MM.1S (cell line): ENCODE measurements at regions not wholly inside any gene's neighbourhood (a gene's known extent, or its start where the extent isn't known, plus 50 kb on each side); places are given as distances from the start of the nearest gene placed in this dataset.

Experiments used
- DNase-seq: peaks from one replicate; pipeline ENCODE4 v3.0.0-alpha.2; 2015
- H2AFZ ChIP-seq: fragments of 300-600 bp; sonication (generic); 2 replicates; pipeline ENCODE4 v1.6.0; 2016; ENCODE audit warnings: antibody characterized with exemption, low read length
- H3F3A ChIP-seq: fragments of 300-600 bp; sonication (generic); 2 replicates; pipeline ENCODE4 v1.6.1; 2016; ENCODE audit warnings: mild to moderate bottlenecking, antibody characterized with exemption, low read length, moderate library complexity, mixed read lengths; ENCODE audit not compliant: insufficient read depth
- H3K27ac ChIP-seq: fragments of 300-600 bp; sonication (generic); 2 replicates; pipeline ENCODE4 v1.5.1; 2016; ENCODE audit warnings: mild to moderate bottlenecking, low read length
- H3K27me3 ChIP-seq: fragments of 300-600 bp; sonication (generic); replicated peaks from 2 replicates; pipeline ENCODE4 v1.6.0; 2016; ENCODE audit warnings: low read length; ENCODE audit not compliant: insufficient read depth
- H3K36me3 ChIP-seq: fragments of 300-600 bp; sonication (generic); replicated peaks from 2 replicates; pipeline ENCODE4 v1.6.1; 2016; ENCODE audit warnings: mild to moderate bottlenecking, low read length, mixed read lengths; ENCODE audit not compliant: insufficient read depth
- H3K4me1 ChIP-seq: fragments of 300-600 bp; sonication (generic); 2 replicates; pipeline ENCODE4 v1.6.1; 2016; ENCODE audit warnings: low read length, mixed read lengths
- H3K4me2 ChIP-seq: fragments of 300-600 bp; sonication (generic); 2 replicates; pipeline ENCODE4 v1.6.0; 2016; ENCODE audit warnings: low read depth, low read length
- H3K4me3 ChIP-seq: fragments of 300-600 bp; sonication (generic); 2 replicates; pipeline ENCODE4 v1.5.1; 2016; ENCODE audit warnings: low read length, mixed read lengths
- H3K79me2 ChIP-seq: fragments of 300-600 bp; sonication (generic); 2 replicates; pipeline ENCODE4 v1.6.1; 2016; ENCODE audit warnings: mixed run types, low read length, mixed read lengths
- H3K9ac ChIP-seq: fragments of 300-600 bp; sonication (generic); 2 replicates; pipeline ENCODE4 v1.6.1; 2016; ENCODE audit warnings: low read length, mixed read lengths
- H3K9me2 ChIP-seq: fragments of 300-600 bp; sonication (generic); replicated peaks from 2 replicates; pipeline ENCODE4 v1.6.1; 2016; ENCODE audit warnings: mild to moderate bottlenecking, low read length, mixed read lengths; ENCODE audit not compliant: insufficient read depth
- H3K9me3 ChIP-seq: fragments of 300-600 bp; sonication (generic); replicated peaks from 2 replicates; pipeline ENCODE4 v1.6.1; 2016; ENCODE audit warnings: mild to moderate bottlenecking, low read length, mixed read lengths; ENCODE audit not compliant: insufficient read depth
- H4K20me1 ChIP-seq: fragments of 300-600 bp; sonication (generic); 2 replicates; pipeline ENCODE4 v1.6.1; 2016; ENCODE audit warnings: mild to moderate bottlenecking, low read length, moderate library complexity, mixed read lengths; ENCODE audit not compliant: insufficient read depth
- CTCF ChIP-seq: fragments of 300-600 bp; sonication (generic); IDR thresholded peaks from 2 replicates; pipeline ENCODE4 v1.5.1; 2016; ENCODE audit warnings: antibody characterized with exemption, low read length, mixed read lengths
- EZH2 ChIP-seq: fragments of 300-600 bp; sonication (generic); optimal IDR thresholded peaks from 2 replicates; pipeline ENCODE3; 2017; ENCODE audit warnings: low read depth, mild to moderate bottlenecking, antibody characterized with exemption, low read length, mixed read lengths
- EZH2phosphoT487 ChIP-seq: fragments of 300-600 bp; sonication (generic); IDR thresholded peaks from 2 replicates; pipeline ENCODE4 v1.6.1; 2018; ENCODE audit warnings: antibody characterized with exemption, low read length

GRCh38 chr1:217078078-217078690 is 355.0 kb upstream of the ESRRG start:
- Histone ChIP-seq H3K27me3 (no peaks in the 10 kb centered on the region), H3K27ac (no peak overlapping the region), H4K20me1 (no peaks in the 10 kb centered on the region), H3K9me3 (no peaks in the 10 kb centered on the region), H3K9ac (no peak overlapping the region), H3K36me3 (no peaks in the 10 kb centered on the region), H2AFZ (no peak overlapping the region), H3K4me1 (no peaks in the 10 kb centered on the region), H3F3A (no peaks in the 10 kb centered on the region), H3K79me2 (no peaks in the 10 kb centered on the region), H3K4me2 (no peak overlapping the region), H3K9me2 (no peaks in the 10 kb centered on the region), H3K4me3 (no peak overlapping the region)
- no peak for DNase-seq
- TF ChIP-seq EZH2phosphoT487 (no peak), CTCF (no peak), EZH2 (no peak)

- Histone ChIP-seq H3K4me1 (no peaks in the 10 kb centered on the region), H3K36me3 (no peaks in the 10 kb centered on the region), H3K9me3 (no peaks in the 10 kb centered on the region), H3K9me2 (no peaks in the 10 kb centered on the region), H2AFZ (no peak overlapping the region), H3K79me2 (no peaks in the 10 kb centered on the region), H3K27me3 (no peaks in the 10 kb centered on the region), H3K9ac (no peak overlapping the region), H3K4me2 (no peak overlapping the region), H3K27ac (no peak overlapping the region), H4K20me1 (no peaks in the 10 kb centered on the region), H3K4me3 (no peak overlapping the region), H3F3A (no peaks in the 10 kb centered on the region)
- TF ChIP-seq EZH2phosphoT487, result no peak
- TF ChIP-seq CTCF, result no peak
- no peak for TF ChIP-seq EZH2
- no peak for DNase-seq
These were observed 354.2 kb upstream of the ESRRG start for GRCh38 chr1:217077426-217077825.

GRCh38 chr1:217076902-217077301 is 353.7 kb upstream of the ESRRG start:
- no peaks in the 10 kb centered on the region for H3F3A ChIP-seq
- H3K4me2 ChIP-seq, result no peak overlapping the region
- no peak for DNase-seq
- H4K20me1 ChIP-seq, result no peaks in the 10 kb centered on the region
- no peak overlapping the region for H2AFZ ChIP-seq
- H3K4me3 ChIP-seq, result no peak overlapping the region
- no peaks in the 10 kb centered on the region for H3K9me2 ChIP-seq
- no peak overlapping the region for H3K27ac ChIP-seq
- H3K4me1 ChIP-seq, result no peaks in the 10 kb centered on the region
- H3K9ac ChIP-seq, result no peak overlapping the region
- no peaks in the 10 kb centered on the region for H3K9me3 ChIP-seq
- no peaks in the 10 kb centered on the region for H3K36me3 ChIP-seq
- no peak for TF ChIP-seq EZH2phosphoT487
- no peak for TF ChIP-seq EZH2
- TF ChIP-seq CTCF, result no peak
- no peaks in the 10 kb centered on the region for H3K27me3 ChIP-seq
- no peaks in the 10 kb centered on the region for H3K79me2 ChIP-seq
